HG02970 (cell line): ENCODE measurements at regions not wholly inside any gene's neighbourhood (a gene's known extent, or its start where the extent isn't known, plus 50 kb on each side); places are given as distances from the start of the nearest gene placed in this dataset.
"Not testable (repeated sequence)": the region's sequence is repeated elsewhere in the genome, so short reads cannot be mapped to it uniquely, and the experiment has no call there.

Experiments
- ATAC-seq: cut with Tn5 transposase; IDR thresholded peaks from one replicate; pipeline ENCODE4 v1.9.1; 2021; ENCODE audit warnings: mild to moderate bottlenecking, moderate library complexity, moderate number of reproducible peaks; ENCODE audit not compliant: unreplicated experiment, low FRiP score

GRCh38 chr19:28330831-28331230 lies 882.1 kb downstream of the UQCRFS1 start:
- no peak for ATAC-seq

- ATAC-seq, result no peak
Measured at GRCh38 chr19:28329429-28329828, 883.5 kb downstream of the UQCRFS1 start.

- no peak for ATAC-seq
Measured at GRCh38 chr19:28327905-28328304, 885.0 kb downstream of the UQCRFS1 start.

- ATAC-seq, result no peak
Measured at GRCh38 chr19:28326746-28327145, 886.2 kb downstream of the UQCRFS1 start.

- ATAC-seq, result no peak
Measured at GRCh38 chr19:28324275-28325060, 888.5 kb downstream of the UQCRFS1 start.

- no peak for ATAC-seq
Measured at GRCh38 chr19:28322945-28323344, 890.0 kb downstream of the UQCRFS1 start.

GRCh38 chr19:28322491-28322890 lies 890.5 kb downstream of the UQCRFS1 start:
- no peak for ATAC-seq

- ATAC-seq, result no peak
Measured at GRCh38 chr19:28319918-28320317, 893.0 kb downstream of the UQCRFS1 start.

GRCh38 chr19:28319227-28319626 lies 893.7 kb downstream of the UQCRFS1 start:
- no peak for ATAC-seq

GRCh38 chr19:28318469-28319179 lies 894.3 kb downstream of the UQCRFS1 start:
- no peak for ATAC-seq

- no peak for ATAC-seq
Measured at GRCh38 chr19:28316464-28316863, 896.5 kb downstream of the UQCRFS1 start.

- no peak for ATAC-seq
Measured at GRCh38 chr19:28314756-28315155, 898.2 kb downstream of the UQCRFS1 start.

- no peak for ATAC-seq
Measured at GRCh38 chr19:28314287-28314686, 898.7 kb downstream of the UQCRFS1 start.

GRCh38 chr19:28313633-28314032 lies 899.3 kb downstream of the UQCRFS1 start:
- no peak for ATAC-seq

- no peak for ATAC-seq
Measured at GRCh38 chr19:28312269-28312668, 900.7 kb downstream of the UQCRFS1 start.

- ATAC-seq, result not testable (repeated sequence)
Measured at GRCh38 chr19:28310829-28311228, 902.1 kb downstream of the UQCRFS1 start.

- ATAC-seq, result no peak
Measured at GRCh38 chr19:28309070-28309469, 903.9 kb downstream of the UQCRFS1 start.

GRCh38 chr19:28307963-28308362 lies 905.0 kb downstream of the UQCRFS1 start:
- no peak for ATAC-seq

GRCh38 chr19:28307487-28307886 lies 905.5 kb downstream of the UQCRFS1 start:
- ATAC-seq, result no peak

- no peak for ATAC-seq
Measured at GRCh38 chr19:28305513-28305912, 907.4 kb downstream of the UQCRFS1 start.

GRCh38 chr19:28303502-28303901 lies 909.4 kb downstream of the UQCRFS1 start:
- ATAC-seq, result no peak

GRCh38 chr19:28301961-28302360 lies 911.0 kb downstream of the UQCRFS1 start:
- no peak for ATAC-seq
